ENCODE measurements at regions not wholly inside any gene's neighbourhood (a gene's known extent, or its start where the extent isn't known, plus 50 kb on each side); places are given as distances from the start of the nearest gene placed in this dataset.
"Not testable (repeated sequence)": the region's sequence is repeated elsewhere in the genome, so short reads cannot be mapped to it uniquely, and the experiment has no call there.

- H3K4me3 ChIP-seq (ENCODE audit: low read depth, low read length): no peak overlapping the region
- no peaks in the 10 kb centered on the region for H3K36me3 ChIP-seq (ENCODE audit: control insufficient read depth, insufficient read depth, low read length)
- no peak overlapping the region for H3K9ac ChIP-seq (ENCODE audit: low read depth, low read length)
- no peaks in the 10 kb centered on the region for H3K4me1 ChIP-seq (ENCODE audit: control insufficient read depth, insufficient read depth, low read length)
- no peaks in the 10 kb centered on the region for H3K9me3 ChIP-seq (ENCODE audit: control insufficient read depth, insufficient read depth, low read length)
- H3K27me3 ChIP-seq (ENCODE audit: control insufficient read depth, insufficient read depth, low read length): no peaks in the 10 kb centered on the region
Observed at GRCh38 chr20:4328541-4328940, 79.5 kb upstream of the ADRA1D start.

GRCh38 chr20:4327956-4328355 lies 78.9 kb upstream of the ADRA1D start:
- H3K4me3 ChIP-seq (ENCODE audit: low read depth, low read length): no peak overlapping the region
- no peak overlapping the region for H3K9ac ChIP-seq (ENCODE audit: low read depth, low read length)
- no peaks in the 10 kb centered on the region for H3K36me3 ChIP-seq (ENCODE audit: control insufficient read depth, insufficient read depth, low read length)
- no peaks in the 10 kb centered on the region for H3K9me3 ChIP-seq (ENCODE audit: control insufficient read depth, insufficient read depth, low read length)
- no peaks in the 10 kb centered on the region for H3K4me1 ChIP-seq (ENCODE audit: control insufficient read depth, insufficient read depth, low read length)
- no peaks in the 10 kb centered on the region for H3K27me3 ChIP-seq (ENCODE audit: control insufficient read depth, insufficient read depth, low read length)

- H3K9ac ChIP-seq (ENCODE audit: low read depth, low read length): no peak overlapping the region
- H3K4me3 ChIP-seq (ENCODE audit: low read depth, low read length): no peak overlapping the region
- H3K27me3 ChIP-seq (ENCODE audit: control insufficient read depth, insufficient read depth, low read length): no peaks in the 10 kb centered on the region
- H3K9me3 ChIP-seq (ENCODE audit: control insufficient read depth, insufficient read depth, low read length): no peaks in the 10 kb centered on the region
- H3K36me3 ChIP-seq (ENCODE audit: control insufficient read depth, insufficient read depth, low read length): no peaks in the 10 kb centered on the region
- H3K4me1 ChIP-seq (ENCODE audit: control insufficient read depth, insufficient read depth, low read length): no peaks in the 10 kb centered on the region
Observed at GRCh38 chr20:4326195-4327065, 77.3 kb upstream of the ADRA1D start.

DNA sequence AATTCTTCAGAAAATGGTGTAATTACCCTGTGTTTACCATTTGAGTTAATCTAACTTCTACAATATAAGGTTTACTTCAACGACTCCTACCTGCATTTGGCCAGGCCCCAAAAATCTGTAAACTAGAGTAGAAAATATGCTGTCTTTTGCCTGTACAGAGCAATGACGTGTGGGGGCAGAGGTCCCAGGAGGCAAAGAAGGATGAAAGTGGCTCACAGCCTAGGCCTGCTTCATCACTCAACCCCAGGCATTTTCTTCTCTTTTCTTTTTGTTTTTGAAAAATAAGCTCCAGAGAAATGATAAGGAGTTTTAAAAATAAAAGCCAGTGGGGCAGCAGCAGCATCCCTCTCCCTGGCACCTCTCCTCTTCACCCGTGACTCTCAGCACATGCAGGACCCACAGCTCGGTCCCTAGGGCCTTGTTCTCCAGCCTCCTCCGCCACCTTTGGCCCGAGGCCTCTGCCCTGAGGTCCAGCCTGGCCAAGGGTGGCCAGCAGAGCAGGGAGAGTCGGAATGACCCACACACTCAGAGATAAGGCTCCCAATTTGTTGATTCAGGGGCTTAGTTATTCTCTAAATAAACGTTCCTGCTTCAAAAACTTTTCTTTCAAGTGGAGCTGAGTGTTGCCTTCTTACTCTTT lies 76.6 kb upstream of the ADRA1D start:
- Histone ChIP-seq H3K27me3 (ENCODE audit: control insufficient read depth, insufficient read depth, low read length) (no peaks in the 10 kb centered on the region), H3K4me3 (ENCODE audit: low read depth, low read length) (no peak overlapping the region), H3K4me1 (ENCODE audit: control insufficient read depth, insufficient read depth, low read length) (no peaks in the 10 kb centered on the region), H3K9me3 (ENCODE audit: control insufficient read depth, insufficient read depth, low read length) (no peaks in the 10 kb centered on the region), H3K36me3 (ENCODE audit: control insufficient read depth, insufficient read depth, low read length) (no peaks in the 10 kb centered on the region), H3K9ac (ENCODE audit: low read depth, low read length) (no peak overlapping the region)

GRCh38 chr20:4324611-4325243 lies 75.6 kb upstream of the ADRA1D start:
- Histone ChIP-seq H3K27me3 (ENCODE audit: control insufficient read depth, insufficient read depth, low read length) (no peaks in the 10 kb centered on the region), H3K4me1 (ENCODE audit: control insufficient read depth, insufficient read depth, low read length) (no peaks in the 10 kb centered on the region), H3K9me3 (ENCODE audit: control insufficient read depth, insufficient read depth, low read length) (no peaks in the 10 kb centered on the region), H3K36me3 (ENCODE audit: control insufficient read depth, insufficient read depth, low read length) (no peaks in the 10 kb centered on the region), H3K9ac (ENCODE audit: low read depth, low read length) (no peak overlapping the region), H3K4me3 (ENCODE audit: low read depth, low read length) (no peak overlapping the region)

- Histone ChIP-seq H3K27me3 (ENCODE audit: control insufficient read depth, insufficient read depth, low read length) (no peaks in the 10 kb centered on the region), H3K9ac (ENCODE audit: low read depth, low read length) (no peak overlapping the region), H3K4me3 (ENCODE audit: low read depth, low read length) (no peak overlapping the region), H3K36me3 (ENCODE audit: control insufficient read depth, insufficient read depth, low read length) (no peaks in the 10 kb centered on the region), H3K4me1 (ENCODE audit: control insufficient read depth, insufficient read depth, low read length) (no peaks in the 10 kb centered on the region), H3K9me3 (ENCODE audit: control insufficient read depth, insufficient read depth, low read length) (no peaks in the 10 kb centered on the region)
Observed at GRCh38 chr20:4322499-4322898, 73.4 kb upstream of the ADRA1D start.

GRCh38 chr20:4320291-4320690 lies 71.2 kb upstream of the ADRA1D start:
- Histone ChIP-seq H3K4me1 (ENCODE audit: control insufficient read depth, insufficient read depth, low read length) (no peaks in the 10 kb centered on the region), H3K4me3 (ENCODE audit: low read depth, low read length) (no peak overlapping the region), H3K9ac (ENCODE audit: low read depth, low read length) (no peak overlapping the region), H3K9me3 (ENCODE audit: control insufficient read depth, insufficient read depth, low read length) (no peaks in the 10 kb centered on the region), H3K27me3 (ENCODE audit: control insufficient read depth, insufficient read depth, low read length) (no peaks in the 10 kb centered on the region), H3K36me3 (ENCODE audit: control insufficient read depth, insufficient read depth, low read length) (no peaks in the 10 kb centered on the region)

GRCh38 chr20:4318891-4319290 lies 69.8 kb upstream of the ADRA1D start:
- H3K9ac ChIP-seq (ENCODE audit: low read depth, low read length): no peak overlapping the region
- no peaks in the 10 kb centered on the region for H3K9me3 ChIP-seq (ENCODE audit: control insufficient read depth, insufficient read depth, low read length)
- no peaks in the 10 kb centered on the region for H3K4me1 ChIP-seq (ENCODE audit: control insufficient read depth, insufficient read depth, low read length)
- H3K36me3 ChIP-seq (ENCODE audit: control insufficient read depth, insufficient read depth, low read length): no peaks in the 10 kb centered on the region
- H3K4me3 ChIP-seq (ENCODE audit: low read depth, low read length): no peak overlapping the region
- no peaks in the 10 kb centered on the region for H3K27me3 ChIP-seq (ENCODE audit: control insufficient read depth, insufficient read depth, low read length)

- not testable (repeated sequence) for H3K9me3 ChIP-seq (ENCODE audit: control insufficient read depth, insufficient read depth, low read length); H3K36me3 ChIP-seq (ENCODE audit: control insufficient read depth, insufficient read depth, low read length); H3K9ac ChIP-seq (ENCODE audit: low read depth, low read length); H3K4me1 ChIP-seq (ENCODE audit: control insufficient read depth, insufficient read depth, low read length); H3K27me3 ChIP-seq (ENCODE audit: control insufficient read depth, insufficient read depth, low read length); H3K4me3 ChIP-seq (ENCODE audit: low read depth, low read length)
Observed at GRCh38 chr20:4310616-4311015, 61.5 kb upstream of the ADRA1D start.

DNA sequence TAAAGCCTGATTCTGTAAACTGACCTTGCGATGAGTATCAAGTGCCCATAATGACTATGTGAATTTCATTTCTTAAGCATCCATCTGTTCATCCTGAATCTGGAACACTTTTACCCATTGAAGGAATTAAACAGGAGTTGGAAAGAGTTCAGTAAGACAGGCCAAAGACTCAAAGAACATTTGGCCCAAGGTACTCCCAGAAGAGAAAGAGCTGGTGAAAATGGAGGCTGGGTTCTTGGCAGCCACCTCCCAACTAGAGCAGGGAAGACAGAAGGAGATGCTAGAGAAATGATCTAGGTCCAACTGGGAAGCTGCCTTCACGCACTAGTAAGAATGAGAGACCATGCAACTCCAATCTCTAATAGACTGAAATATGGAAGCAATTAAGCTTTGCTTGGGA lies 57.1 kb upstream of the ADRA1D start:
- Histone ChIP-seq H3K4me1 (ENCODE audit: control insufficient read depth, insufficient read depth, low read length) (no peaks in the 10 kb centered on the region), H3K9ac (ENCODE audit: low read depth, low read length) (no peak overlapping the region), H3K4me3 (ENCODE audit: low read depth, low read length) (no peak overlapping the region), H3K9me3 (ENCODE audit: control insufficient read depth, insufficient read depth, low read length) (no peaks in the 10 kb centered on the region), H3K27me3 (ENCODE audit: control insufficient read depth, insufficient read depth, low read length) (peaks cover 3% of the 10 kb centered on the region), H3K36me3 (ENCODE audit: control insufficient read depth, insufficient read depth, low read length) (no peaks in the 10 kb centered on the region)

- Histone ChIP-seq H3K4me3 (ENCODE audit: low read depth, low read length) (no peak overlapping the region), H3K4me1 (ENCODE audit: control insufficient read depth, insufficient read depth, low read length) (no peaks in the 10 kb centered on the region), H3K9ac (ENCODE audit: low read depth, low read length) (no peak overlapping the region), H3K36me3 (ENCODE audit: control insufficient read depth, insufficient read depth, low read length) (no peaks in the 10 kb centered on the region), H3K27me3 (ENCODE audit: control insufficient read depth, insufficient read depth, low read length) (peaks cover 3% of the 10 kb centered on the region), H3K9me3 (ENCODE audit: control insufficient read depth, insufficient read depth, low read length) (no peaks in the 10 kb centered on the region)
Observed at GRCh38 chr20:4305091-4305490, 56.0 kb upstream of the ADRA1D start.

- no peak overlapping the region for H3K9ac ChIP-seq (ENCODE audit: low read depth, low read length)
- H3K4me3 ChIP-seq (ENCODE audit: low read depth, low read length): no peak overlapping the region
- peaks cover 3% of the 10 kb centered on the region for H3K27me3 ChIP-seq (ENCODE audit: control insufficient read depth, insufficient read depth, low read length)
- no peaks in the 10 kb centered on the region for H3K4me1 ChIP-seq (ENCODE audit: control insufficient read depth, insufficient read depth, low read length)
- no peaks in the 10 kb centered on the region for H3K9me3 ChIP-seq (ENCODE audit: control insufficient read depth, insufficient read depth, low read length)
- H3K36me3 ChIP-seq (ENCODE audit: control insufficient read depth, insufficient read depth, low read length): no peaks in the 10 kb centered on the region
Observed at GRCh38 chr20:4304601-4305000, 55.5 kb upstream of the ADRA1D start.

Measured in iPS-15b (cell line).